AG04450 (cell line): ENCODE measurements at regions not wholly inside any gene's neighbourhood (a gene's known extent, or its start where the extent isn't known, plus 50 kb on each side); places are given as distances from the start of the nearest gene placed in this dataset.

Experiments used
- CTCF ChIA-PET: fragments of 300-600, 350-600 bp; formaldehyde crosslinking; extraction: SDS; loops from one replicate; lab custom pipeline; 2022; ENCODE audit warnings: antibody characterized with exemption, inconsistent platforms; lab: Charles Lee
- POLR2A ChIA-PET: fragments of 350-600 bp; formaldehyde crosslinking; extraction: SDS; loops from one replicate; lab custom pipeline; 2021; ENCODE audit warnings: antibody characterized with exemption, inconsistent platforms; lab: Yijun Ruan, JAX
- DNase-seq: peaks from one replicate; pipeline ENCODE4 v3.0.0-alpha.2; 2011; ENCODE audit warnings: low read depth, low spot score
- H3K27ac ChIP-seq: one replicate; pipeline ENCODE4 v1.5.1; 2012; ENCODE audit warnings: low read depth, low read length, control low read depth
- H3K27me3 ChIP-seq: one replicate; pipeline ENCODE4 v1.6.0; 2012; ENCODE audit warnings: low read length; ENCODE audit not compliant: control insufficient read depth, insufficient read depth
- H3K4me3 ChIP-seq: 2 replicates; pipeline ENCODE4 v1.5.1; 2011; ENCODE audit warnings: mild to moderate bottlenecking, low read depth, low read length, control low read depth
- H3K9me3 ChIP-seq: 2 replicates; pipeline ENCODE4 v1.5.1; 2012; ENCODE audit warnings: low read length; ENCODE audit not compliant: control insufficient read depth, insufficient read depth
- TF ChIP-seq, protein P1 (sequence below): IDR thresholded peaks from 2 replicates; pipeline ENCODE4 v1.5.1; 2011; ENCODE audit warnings: low read depth, low read length, control low read depth, inconsistent platforms

DNA sequence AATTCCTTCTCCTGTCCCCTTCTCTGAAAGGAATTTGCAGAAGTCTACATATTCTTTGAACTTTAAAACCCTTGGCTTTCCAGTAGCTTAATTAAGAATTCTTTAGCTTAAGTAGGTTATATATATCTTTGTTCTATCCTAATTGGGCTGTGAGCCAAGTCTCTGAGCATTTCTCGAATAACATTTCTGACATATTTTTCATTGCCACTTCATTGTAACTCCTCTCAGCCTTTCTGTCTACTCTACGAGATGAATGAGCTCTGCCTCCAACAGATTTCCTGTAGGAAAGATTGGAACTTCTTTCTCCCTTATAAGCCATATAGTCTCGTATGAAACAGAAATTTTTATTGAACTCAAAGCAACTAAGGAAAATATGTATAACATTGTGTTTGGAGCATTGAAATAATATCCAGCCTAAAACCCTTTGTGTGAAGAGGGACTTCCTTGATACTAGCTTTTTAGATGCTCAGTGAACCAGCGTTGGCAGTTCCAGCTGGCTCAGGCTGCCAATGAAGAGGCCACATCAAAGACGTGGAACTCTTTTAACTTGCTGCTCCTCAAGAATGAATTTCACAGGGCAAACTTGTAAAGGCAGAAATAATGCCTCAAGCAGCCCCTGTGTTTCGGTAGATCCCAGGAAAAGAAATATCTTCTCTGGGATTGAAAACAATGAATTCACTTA is 87.7 kb upstream of the NOX3 start:
- CTCF ChIA-PET, result no interaction called here

DNA sequence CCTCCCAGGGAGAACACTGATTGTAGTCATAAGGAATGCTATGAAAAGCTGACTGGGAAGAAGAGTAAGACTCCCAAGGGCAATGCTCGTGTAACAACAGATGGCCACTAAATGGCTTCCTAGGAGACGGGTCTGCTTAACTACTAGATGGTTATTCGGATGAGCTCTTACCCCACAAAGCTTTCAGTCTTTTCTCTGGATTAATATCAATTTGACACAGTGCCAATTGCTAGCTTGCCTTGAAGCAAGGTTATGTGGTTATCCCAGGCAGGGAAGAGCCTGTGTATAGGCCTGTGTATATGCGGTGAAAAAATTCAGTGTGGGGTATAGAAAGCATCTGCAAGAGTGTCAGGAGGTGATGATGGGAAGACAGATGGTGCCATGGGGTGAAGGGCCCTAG is 86.4 kb upstream of the NOX3 start:
- ChIA-PET POLR2A (no interaction called here), CTCF (no interaction called here)
- no peak for DNase-seq
- TF ChIP-seq, protein P1, sequence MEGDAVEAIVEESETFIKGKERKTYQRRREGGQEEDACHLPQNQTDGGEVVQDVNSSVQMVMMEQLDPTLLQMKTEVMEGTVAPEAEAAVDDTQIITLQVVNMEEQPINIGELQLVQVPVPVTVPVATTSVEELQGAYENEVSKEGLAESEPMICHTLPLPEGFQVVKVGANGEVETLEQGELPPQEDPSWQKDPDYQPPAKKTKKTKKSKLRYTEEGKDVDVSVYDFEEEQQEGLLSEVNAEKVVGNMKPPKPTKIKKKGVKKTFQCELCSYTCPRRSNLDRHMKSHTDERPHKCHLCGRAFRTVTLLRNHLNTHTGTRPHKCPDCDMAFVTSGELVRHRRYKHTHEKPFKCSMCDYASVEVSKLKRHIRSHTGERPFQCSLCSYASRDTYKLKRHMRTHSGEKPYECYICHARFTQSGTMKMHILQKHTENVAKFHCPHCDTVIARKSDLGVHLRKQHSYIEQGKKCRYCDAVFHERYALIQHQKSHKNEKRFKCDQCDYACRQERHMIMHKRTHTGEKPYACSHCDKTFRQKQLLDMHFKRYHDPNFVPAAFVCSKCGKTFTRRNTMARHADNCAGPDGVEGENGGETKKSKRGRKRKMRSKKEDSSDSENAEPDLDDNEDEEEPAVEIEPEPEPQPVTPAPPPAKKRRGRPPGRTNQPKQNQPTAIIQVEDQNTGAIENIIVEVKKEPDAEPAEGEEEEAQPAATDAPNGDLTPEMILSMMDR, result no peak
- H3K27ac ChIP-seq, result no peak overlapping the region
- no peaks in the 10 kb centered on the region for H3K9me3 ChIP-seq
- H3K27me3 ChIP-seq, result no peaks in the 10 kb centered on the region
- H3K4me3 ChIP-seq, result no peak overlapping the region

More for the DNA sequence above, 87.7 kb upstream of the NOX3 start:
- no peaks in the 10 kb centered on the region for H3K9me3 ChIP-seq
- DNase-seq, result no peak
- POLR2A ChIA-PET, result no interaction called here
- TF ChIP-seq, protein P1, result no peak
- no peak overlapping the region for H3K4me3 ChIP-seq
- no peak overlapping the region for H3K27ac ChIP-seq
- no peaks in the 10 kb centered on the region for H3K27me3 ChIP-seq

DNA sequence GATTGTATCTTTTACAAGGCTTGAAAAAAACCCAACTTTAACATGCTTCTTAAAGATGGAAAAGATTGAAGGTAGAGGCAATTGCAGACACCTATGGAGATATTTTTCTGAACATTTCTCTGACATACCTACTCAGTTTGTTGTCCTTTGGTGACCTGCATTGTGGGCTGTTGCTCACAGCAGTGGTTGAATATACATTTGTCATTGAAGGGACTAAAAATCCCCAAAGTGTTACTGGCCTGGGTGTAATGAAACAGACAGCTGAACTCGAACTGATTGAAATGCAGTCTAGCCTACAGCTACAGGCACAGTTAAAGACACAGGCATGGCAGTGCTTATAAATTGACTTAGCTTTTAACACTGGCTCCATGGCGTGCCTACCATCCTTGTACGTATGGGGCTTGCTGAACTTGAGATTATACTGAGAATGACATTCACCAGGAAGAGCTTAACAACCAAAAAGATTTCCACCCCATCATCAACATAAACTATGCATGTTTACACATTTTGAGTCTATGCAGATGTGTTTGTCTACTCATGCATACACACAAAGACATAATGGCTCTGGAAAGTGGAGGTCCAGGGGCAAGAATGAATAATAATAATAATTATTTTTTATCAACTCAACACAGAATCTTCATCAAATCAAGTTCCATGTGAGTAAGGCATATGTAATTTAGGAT is 83.2 kb upstream of the NOX3 start:
- H3K4me3 ChIP-seq, result no peak overlapping the region
- peaks cover under 1% of the 10 kb centered on the region; the same call in 1 of the 2 replicates for H3K9me3 ChIP-seq
- no peak overlapping the region for H3K27ac ChIP-seq
- TF ChIP-seq, protein P1, result no peak
- no peaks in the 10 kb centered on the region for H3K27me3 ChIP-seq
- ChIA-PET CTCF (no interaction called here), POLR2A (no interaction called here)
- DNase-seq, result no peak

DNA sequence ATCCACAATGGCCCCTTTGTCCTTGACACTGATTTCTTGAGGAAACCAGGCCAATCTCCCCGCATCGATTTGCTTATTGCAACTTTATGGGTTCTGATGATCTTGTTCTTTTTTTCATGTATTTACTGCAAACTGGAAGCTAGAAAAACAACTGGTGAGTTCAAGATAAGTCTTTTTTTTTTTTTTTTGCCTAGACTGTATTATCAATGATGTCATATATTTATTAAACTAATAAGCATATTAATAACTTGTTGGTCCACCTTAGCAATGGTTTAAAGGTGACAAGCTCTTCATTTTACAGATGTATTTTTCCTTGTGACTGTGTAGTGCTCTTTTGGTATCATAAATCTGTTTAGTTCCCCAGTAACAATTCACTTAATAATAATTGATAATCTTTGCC is 79.0 kb upstream of the NOX3 start:
- CTCF ChIA-PET, result interaction anchor here (0.7 to 1.1 kb wide), 2 partner anchors 39 to 195 kb away, joined by 3 read pairs; no protein-coding TSS in a partner anchor

More for the DNA sequence above, 79.0 kb upstream of the NOX3 start:
- POLR2A ChIA-PET, result no interaction called here
- no peak overlapping the region for H3K4me3 ChIP-seq
- H3K27me3 ChIP-seq, result no peaks in the 10 kb centered on the region
- DNase-seq, result no peak
- no peak overlapping the region for H3K27ac ChIP-seq
- peaks cover 4% of the 10 kb centered on the region; the same call in 1 of the 2 replicates for H3K9me3 ChIP-seq
- TF ChIP-seq, protein P1, result no peak
